ENCODE measurements at regions not wholly inside any gene's neighbourhood (a gene's known extent, or its start where the extent isn't known, plus 50 kb on each side); places are given as distances from the start of the nearest gene placed in this dataset.

DNA sequence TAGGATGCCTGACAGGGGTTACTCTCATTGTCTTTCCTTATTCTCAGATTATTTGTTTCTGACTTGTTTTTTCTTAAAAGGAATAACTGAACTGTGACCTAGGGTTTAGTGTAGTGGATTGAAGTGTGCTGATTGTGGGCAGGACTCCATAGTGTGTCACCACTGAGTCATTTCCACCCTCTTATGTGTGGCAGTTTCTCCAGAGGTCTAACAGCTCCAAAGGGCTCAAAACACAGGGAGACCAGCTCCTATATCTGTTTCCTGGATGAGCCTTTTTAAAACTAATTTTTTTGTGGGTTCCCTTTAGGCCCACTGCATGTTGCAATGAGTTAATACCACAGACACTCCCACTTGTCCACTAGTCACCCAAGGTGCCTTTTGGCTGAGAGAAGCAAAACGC, 951.1 kb upstream of the ADGRB3 start:
- H3K27ac Mint-ChIP-seq: no peak overlapping the region
- TF ChIP-seq CTCF (IDR thresholded peaks at IDR 0.05; ENCODE audit: unreplicated experiment in 3 of 3): no peak
- no peaks in the 10 kb centered on the region for H3K9me3 Mint-ChIP-seq
- no peaks in the 10 kb centered on the region for H3K4me1 Mint-ChIP-seq
- H3K36me3 Mint-ChIP-seq (ENCODE audit: low read depth): no peaks in the 10 kb centered on the region
- H3K4me3 Mint-ChIP-seq: no peak overlapping the region
- H3K27me3 Mint-ChIP-seq (ENCODE audit: low read depth): no peaks in the 10 kb centered on the region

DNA sequence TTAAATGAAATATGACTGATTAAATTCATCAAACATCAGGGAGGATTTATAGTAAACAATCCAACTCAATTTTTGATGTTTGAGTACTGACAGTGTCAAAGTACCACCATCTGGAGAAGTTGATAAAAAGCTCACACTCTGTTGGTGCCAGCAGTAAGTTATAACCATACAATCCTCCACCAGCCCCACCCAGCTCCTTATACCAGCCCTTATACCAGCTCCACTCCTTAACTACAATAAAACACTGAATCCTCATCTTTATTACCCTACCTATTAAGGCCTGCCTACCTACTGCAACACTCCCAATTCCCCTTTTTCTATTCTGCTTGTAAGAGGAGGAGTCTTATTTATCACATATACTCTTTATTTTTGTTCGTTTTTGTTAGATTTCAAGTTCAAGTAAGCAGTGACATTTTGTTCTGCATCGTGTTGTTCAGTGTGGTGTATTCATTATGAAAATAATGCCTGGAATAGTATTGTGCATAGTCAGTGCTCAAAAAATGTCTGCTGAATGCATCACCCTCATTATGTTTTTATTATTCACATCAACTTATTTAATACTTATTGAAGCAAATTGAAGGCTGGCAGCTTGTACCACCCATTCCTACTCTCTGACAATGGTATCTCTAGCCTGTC, 954.7 kb upstream of the ADGRB3 start:
- no peaks in the 10 kb centered on the region for H3K4me1 Mint-ChIP-seq
- no peak for TF ChIP-seq CTCF (IDR thresholded peaks at IDR 0.05; ENCODE audit: unreplicated experiment in 3 of 3)
- H3K27me3 Mint-ChIP-seq (ENCODE audit: low read depth): no peaks in the 10 kb centered on the region
- H3K9me3 Mint-ChIP-seq: peaks cover 4% of the 10 kb centered on the region
- no peaks in the 10 kb centered on the region for H3K36me3 Mint-ChIP-seq (ENCODE audit: low read depth)
- H3K27ac Mint-ChIP-seq: no peak overlapping the region
- no peak overlapping the region for H3K4me3 Mint-ChIP-seq

- H3K4me1 Mint-ChIP-seq: no peaks in the 10 kb centered on the region
- TF ChIP-seq CTCF (IDR thresholded peaks at IDR 0.05; ENCODE audit: unreplicated experiment in 3 of 3): no peak
- no peaks in the 10 kb centered on the region for H3K36me3 Mint-ChIP-seq (ENCODE audit: low read depth)
- H3K27ac Mint-ChIP-seq: no peak overlapping the region
- H3K4me3 Mint-ChIP-seq: no peak overlapping the region
- H3K9me3 Mint-ChIP-seq: peaks cover 8% of the 10 kb centered on the region
- no peaks in the 10 kb centered on the region for H3K27me3 Mint-ChIP-seq (ENCODE audit: low read depth)
Measured at GRCh38 chr6:67679566-67680296, 955.4 kb upstream of the ADGRB3 start.

DNA sequence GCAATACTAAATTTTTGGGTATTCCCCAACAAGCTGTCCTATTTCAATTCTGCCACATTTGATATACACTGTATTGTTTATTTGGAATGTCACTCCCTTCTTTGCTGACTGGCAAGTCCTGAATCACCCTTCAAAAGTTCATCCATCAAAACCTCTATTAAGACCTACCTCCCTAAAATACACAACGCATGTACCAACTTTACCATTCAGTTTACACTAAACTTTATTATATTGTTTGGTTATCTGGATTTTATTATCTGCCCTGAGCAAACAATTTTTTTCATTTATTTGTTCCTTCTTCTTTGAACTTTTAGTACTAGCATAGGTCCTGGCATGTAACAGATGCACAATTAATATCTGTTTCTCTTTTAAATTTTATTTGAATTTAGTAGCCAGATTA, 958.2 kb upstream of the ADGRB3 start:
- Mint-ChIP-seq H3K4me3 (no peak overlapping the region), H3K4me1 (no peaks in the 10 kb centered on the region), H3K27me3 (ENCODE audit: low read depth) (no peaks in the 10 kb centered on the region), H3K27ac (no peak overlapping the region), H3K36me3 (ENCODE audit: low read depth) (no peaks in the 10 kb centered on the region), H3K9me3 (peaks cover 23% of the 10 kb centered on the region)
- TF ChIP-seq CTCF (IDR thresholded peaks at IDR 0.05; ENCODE audit: unreplicated experiment in 3 of 3): no peak

DNA sequence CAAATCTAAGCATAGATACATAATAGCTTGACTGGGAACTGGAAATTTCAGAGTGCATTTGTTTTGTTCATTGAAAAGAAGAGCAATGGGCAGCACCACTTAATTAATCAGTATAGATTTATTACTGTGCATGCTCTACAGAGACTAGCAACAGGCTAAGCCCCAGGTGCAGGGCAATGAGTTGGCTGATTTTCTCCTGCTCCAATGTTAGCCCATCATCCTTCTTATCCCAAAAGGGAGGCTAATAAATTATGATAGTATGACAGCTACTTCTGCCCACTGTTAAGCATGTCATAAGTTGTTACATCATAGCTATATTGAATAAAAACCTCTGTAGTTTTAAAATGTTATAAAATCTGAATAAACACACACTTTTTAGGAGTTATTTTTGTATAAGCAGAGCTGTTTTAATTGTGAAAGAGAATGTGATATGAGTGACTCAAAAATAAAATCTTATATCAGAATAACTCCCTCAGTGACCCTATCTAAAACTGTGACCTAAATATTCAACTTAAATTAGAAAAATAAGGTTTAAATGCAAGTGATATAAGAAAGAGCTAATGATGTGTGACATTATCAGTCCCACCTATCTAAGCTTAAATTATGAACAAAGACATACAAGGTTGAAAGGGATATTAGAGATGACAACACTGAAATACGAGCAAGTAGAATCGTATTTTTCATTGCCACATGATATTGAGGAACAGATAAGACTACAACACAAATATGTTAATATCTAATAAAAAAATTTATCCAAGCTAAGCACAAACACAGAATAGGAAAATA, 967.3 kb upstream of the ADGRB3 start:
- no peaks in the 10 kb centered on the region for H3K27me3 Mint-ChIP-seq (ENCODE audit: low read depth)
- H3K4me3 Mint-ChIP-seq: no peak overlapping the region
- no peak for TF ChIP-seq CTCF (IDR thresholded peaks at IDR 0.05; ENCODE audit: unreplicated experiment in 3 of 3)
- H3K9me3 Mint-ChIP-seq: peaks cover 9% of the 10 kb centered on the region
- H3K4me1 Mint-ChIP-seq: no peaks in the 10 kb centered on the region
- no peak overlapping the region for H3K27ac Mint-ChIP-seq
- no peaks in the 10 kb centered on the region for H3K36me3 Mint-ChIP-seq (ENCODE audit: low read depth)

All from nephron (organoid).